Stomach (tissue), 4 donors: ENCODE measurements at regions not wholly inside any gene's neighbourhood (a gene's known extent, or its start where the extent isn't known, plus 50 kb on each side); places are given as distances from the start of the nearest gene placed in this dataset.
"Not testable (repeated sequence)": the region's sequence is repeated elsewhere in the genome, so short reads cannot be mapped to it uniquely, and the experiment has no call there.

Experiments used
- EP300 ChIP-seq: sonication (generic); formaldehyde crosslinking; IDR thresholded peaks from one replicate; pipeline ENCODE4 v1.6.1; 2017; ENCODE audit warnings: antibody characterized with exemption
- POLR2A ChIP-seq, 4 donors: fragments of 450-650 bp; IDR thresholded peaks; one replicate each; pipeline ENCODE4 v1.6.1; 2016; ENCODE audit warnings: antibody characterized with exemption in 4 of 4, control low read depth in 2 of 4, mild to moderate bottlenecking in 1 of 4, moderate library complexity in 1 of 4
- POLR2AphosphoS5 ChIP-seq, 3 donors: sonication (generic); formaldehyde crosslinking; IDR thresholded peaks; one replicate each; pipeline ENCODE4 v1.6.1; 2016; ENCODE audit warnings: antibody characterized with exemption in 3 of 3
- TF ChIP-seq, protein P1 (sequence below), 7 experiments: fragments of 450-650 bp in 4 of 7; fragments of 200-600 bp in 3 of 7; sonication (generic) in 3 of 7; IDR thresholded peaks; one replicate each; pipeline ENCODE4 v1.5.1; 2016 to 2019; ENCODE audit warnings: antibody characterized with exemption in 7 of 7, control low read depth in 2 of 7, mild to moderate bottlenecking in 1 of 7

DNA sequence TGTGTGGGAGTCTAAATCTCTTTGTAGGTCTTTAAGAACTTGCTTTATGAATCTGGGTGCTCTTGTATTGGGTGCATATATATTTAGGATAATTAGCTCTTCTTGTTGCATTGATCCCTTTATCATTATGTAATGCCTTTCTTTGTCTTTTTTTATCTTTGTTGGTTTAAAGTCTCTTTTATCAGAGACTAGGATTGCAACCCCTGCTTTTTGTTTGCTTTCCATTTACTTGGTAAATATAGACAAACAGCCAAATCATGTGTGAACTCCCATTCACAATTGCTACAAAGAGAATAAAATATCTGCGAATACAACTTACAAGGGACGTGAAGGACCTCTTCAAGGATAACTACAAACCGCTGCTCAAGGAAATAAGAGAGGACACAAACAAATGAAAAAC lies 198.2 kb upstream of the APCDD1 start:
- TF ChIP-seq, protein P1, sequence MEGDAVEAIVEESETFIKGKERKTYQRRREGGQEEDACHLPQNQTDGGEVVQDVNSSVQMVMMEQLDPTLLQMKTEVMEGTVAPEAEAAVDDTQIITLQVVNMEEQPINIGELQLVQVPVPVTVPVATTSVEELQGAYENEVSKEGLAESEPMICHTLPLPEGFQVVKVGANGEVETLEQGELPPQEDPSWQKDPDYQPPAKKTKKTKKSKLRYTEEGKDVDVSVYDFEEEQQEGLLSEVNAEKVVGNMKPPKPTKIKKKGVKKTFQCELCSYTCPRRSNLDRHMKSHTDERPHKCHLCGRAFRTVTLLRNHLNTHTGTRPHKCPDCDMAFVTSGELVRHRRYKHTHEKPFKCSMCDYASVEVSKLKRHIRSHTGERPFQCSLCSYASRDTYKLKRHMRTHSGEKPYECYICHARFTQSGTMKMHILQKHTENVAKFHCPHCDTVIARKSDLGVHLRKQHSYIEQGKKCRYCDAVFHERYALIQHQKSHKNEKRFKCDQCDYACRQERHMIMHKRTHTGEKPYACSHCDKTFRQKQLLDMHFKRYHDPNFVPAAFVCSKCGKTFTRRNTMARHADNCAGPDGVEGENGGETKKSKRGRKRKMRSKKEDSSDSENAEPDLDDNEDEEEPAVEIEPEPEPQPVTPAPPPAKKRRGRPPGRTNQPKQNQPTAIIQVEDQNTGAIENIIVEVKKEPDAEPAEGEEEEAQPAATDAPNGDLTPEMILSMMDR (IDR thresholded peaks at IDR 0.05), result not testable (repeated sequence)
- TF ChIP-seq POLR2A (IDR thresholded peaks at IDR 0.05); EP300; POLR2AphosphoS5 (IDR thresholded peaks at IDR 0.05): not testable (repeated sequence)
